GM20000 (cell line): ENCODE measurements at regions not wholly inside any gene's neighbourhood (a gene's known extent, or its start where the extent isn't known, plus 50 kb on each side); places are given as distances from the start of the nearest gene placed in this dataset.

Experiments used
- DNase-seq: peaks from one replicate; pipeline ENCODE4 v3.0.0; 2012; ENCODE audit warnings: low spot score
- TF ChIP-seq, protein P1 (sequence below): IDR thresholded peaks from 2 replicates; pipeline ENCODE4 v1.5.1; 2012; ENCODE audit warnings: mild to moderate bottlenecking, control low read depth; ENCODE audit errors: extremely low read depth, missing control alignments

- no peak for DNase-seq
- TF ChIP-seq, protein P1, sequence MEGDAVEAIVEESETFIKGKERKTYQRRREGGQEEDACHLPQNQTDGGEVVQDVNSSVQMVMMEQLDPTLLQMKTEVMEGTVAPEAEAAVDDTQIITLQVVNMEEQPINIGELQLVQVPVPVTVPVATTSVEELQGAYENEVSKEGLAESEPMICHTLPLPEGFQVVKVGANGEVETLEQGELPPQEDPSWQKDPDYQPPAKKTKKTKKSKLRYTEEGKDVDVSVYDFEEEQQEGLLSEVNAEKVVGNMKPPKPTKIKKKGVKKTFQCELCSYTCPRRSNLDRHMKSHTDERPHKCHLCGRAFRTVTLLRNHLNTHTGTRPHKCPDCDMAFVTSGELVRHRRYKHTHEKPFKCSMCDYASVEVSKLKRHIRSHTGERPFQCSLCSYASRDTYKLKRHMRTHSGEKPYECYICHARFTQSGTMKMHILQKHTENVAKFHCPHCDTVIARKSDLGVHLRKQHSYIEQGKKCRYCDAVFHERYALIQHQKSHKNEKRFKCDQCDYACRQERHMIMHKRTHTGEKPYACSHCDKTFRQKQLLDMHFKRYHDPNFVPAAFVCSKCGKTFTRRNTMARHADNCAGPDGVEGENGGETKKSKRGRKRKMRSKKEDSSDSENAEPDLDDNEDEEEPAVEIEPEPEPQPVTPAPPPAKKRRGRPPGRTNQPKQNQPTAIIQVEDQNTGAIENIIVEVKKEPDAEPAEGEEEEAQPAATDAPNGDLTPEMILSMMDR: no peak
Observed at GRCh38 chr22:27115410-27115809, 458.0 kb downstream of the MIAT start.

DNA sequence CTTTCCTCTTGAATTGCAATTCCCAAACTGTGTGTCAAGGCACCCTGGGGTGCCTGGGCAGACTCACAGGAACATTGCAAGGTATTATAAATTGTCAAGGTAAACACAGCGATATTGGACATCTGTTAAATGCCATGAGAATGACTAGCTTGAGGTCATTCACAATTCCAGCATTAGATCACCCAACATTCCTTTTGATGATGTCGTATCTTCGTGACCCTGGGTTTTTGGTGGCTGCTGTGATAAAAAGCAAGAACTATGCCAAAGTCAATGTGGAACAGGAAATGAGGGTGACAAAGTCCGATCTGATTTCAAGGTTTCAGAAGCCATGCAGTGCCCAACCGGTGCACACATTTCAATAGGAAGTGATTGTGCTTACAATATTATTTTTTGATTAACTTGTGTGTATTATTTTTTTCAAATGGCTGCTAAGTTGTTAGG, 458.4 kb downstream of the MIAT start:
- TF ChIP-seq, protein P1: no peak
- DNase-seq: no peak

GRCh38 chr22:27116312-27117086, 459.1 kb downstream of the MIAT start:
- no peak for DNase-seq
- TF ChIP-seq, protein P1: no peak

DNA sequence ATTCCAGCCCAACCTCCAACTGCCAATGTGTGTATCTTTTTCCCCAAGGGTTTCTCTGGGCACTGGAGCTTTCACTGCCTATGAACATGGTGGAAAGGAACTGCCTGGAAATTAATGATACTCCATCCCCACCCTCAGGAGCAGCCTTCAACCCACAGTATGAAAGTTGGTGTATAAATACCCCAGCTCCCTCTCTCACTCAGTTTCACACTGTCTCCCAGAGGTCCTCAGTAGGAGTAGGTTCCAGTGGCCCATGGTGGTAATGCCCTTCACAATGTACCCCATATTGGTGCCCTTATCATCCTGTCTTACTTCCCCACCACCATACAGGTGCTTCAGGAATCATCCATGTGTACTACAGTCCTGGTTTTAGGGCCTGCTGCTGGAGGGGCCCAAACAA, 462.6 kb downstream of the MIAT start:
- TF ChIP-seq, protein P1: no peak

DNA sequence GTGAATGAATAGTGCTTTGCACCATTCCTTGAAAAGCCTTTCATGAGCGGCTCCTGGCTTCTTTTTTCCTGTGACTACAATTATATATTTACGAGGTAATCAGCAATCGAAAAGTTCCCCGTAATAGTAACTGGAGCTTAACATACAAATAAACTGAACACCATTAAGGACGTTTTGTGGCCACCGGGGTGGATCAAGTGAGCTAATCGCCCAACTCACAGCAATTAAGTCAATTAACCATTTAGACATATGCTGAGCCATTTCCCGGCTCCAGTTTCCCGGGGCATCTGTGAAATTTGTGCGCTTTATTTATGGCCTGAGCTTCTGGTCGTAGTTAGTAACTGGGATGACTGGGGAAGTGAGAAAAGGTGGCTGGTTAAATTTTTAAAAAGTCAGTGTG, 465.2 kb downstream of the MIAT start:
- no peak for DNase-seq
- TF ChIP-seq, protein P1: no peak

More for the DNA sequence above, 462.6 kb downstream of the MIAT start:
- no peak for DNase-seq

- no peak for DNase-seq
- TF ChIP-seq, protein P1: no peak
Observed at GRCh38 chr22:27123880-27124279, 466.5 kb downstream of the MIAT start.

- DNase-seq: no peak
Observed at GRCh38 chr22:27124351-27124966, 467.1 kb downstream of the MIAT start.

More at GRCh38 chr22:27124351-27124966, 467.1 kb downstream of the MIAT start:
- TF ChIP-seq, protein P1: no peak
